HG03280 (cell line): ENCODE measurements at regions not wholly inside any gene's neighbourhood (a gene's known extent, or its start where the extent isn't known, plus 50 kb on each side); places are given as distances from the start of the nearest gene placed in this dataset.
A peak's percentile ranks its signal among the peaks of the same experiment; 100 is the strongest.
"Not testable (repeated sequence)": the region's sequence is repeated elsewhere in the genome, so short reads cannot be mapped to it uniquely, and the experiment has no call there.

Experiments used
- ATAC-seq: cut with Tn5 transposase; IDR thresholded peaks from one replicate; pipeline ENCODE4 v1.9.1; 2021; ENCODE audit warnings: mild to moderate bottlenecking, moderate library complexity; ENCODE audit not compliant: unreplicated experiment

DNA sequence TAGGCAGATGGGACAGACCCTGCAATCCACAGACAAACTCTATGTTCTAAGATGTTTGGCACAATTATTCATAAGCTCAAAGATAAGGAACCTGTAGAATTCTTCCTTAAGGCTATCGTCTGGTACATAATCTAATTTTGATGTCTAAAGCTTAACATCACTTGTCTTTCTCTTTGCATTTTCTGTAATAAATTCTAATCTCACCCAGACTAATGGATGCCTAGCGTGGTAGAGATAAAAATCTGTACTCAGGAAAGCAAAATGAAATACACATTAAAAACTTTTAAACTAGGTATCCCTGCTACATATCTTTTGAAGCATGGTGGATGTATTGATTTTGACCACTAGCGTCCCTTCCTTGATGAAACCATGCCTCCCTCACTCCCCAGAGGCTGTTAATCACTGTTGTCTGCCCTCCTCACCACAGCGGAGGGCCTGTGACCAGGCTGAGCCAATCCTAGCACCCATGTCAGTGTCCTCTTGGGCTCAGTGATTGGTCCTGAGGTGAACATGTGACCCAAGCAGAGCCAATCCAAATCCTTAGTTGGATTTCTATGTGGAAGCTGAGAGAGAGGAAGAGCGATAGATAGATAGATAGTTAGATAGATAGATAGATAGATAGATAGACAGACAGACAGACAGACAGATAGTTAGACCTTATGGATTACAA lies 82.2 kb upstream of the GRK3 start:
- no peak for ATAC-seq

- ATAC-seq, result no peak
These were observed 81.4 kb upstream of the GRK3 start for GRCh38 chr22:25482868-25483639.

DNA sequence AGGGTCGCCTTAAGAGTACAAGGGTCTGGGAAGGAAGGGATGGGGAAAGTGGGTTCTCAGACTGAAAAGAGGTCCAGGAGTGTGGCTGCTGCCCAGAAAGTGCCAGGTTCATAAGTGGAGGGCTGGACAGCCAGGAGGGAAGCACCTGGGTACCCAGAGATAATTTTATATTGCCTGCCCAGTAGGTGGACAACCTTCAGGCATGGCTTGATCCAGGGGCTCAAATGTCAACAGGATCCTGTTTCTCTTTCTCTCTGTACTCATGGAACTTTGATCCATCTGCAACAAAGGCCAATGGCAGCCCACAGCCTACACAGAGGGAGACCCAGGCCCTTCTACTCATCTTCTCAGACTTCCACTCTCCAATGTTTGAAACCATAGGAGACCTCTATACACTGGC lies 80.5 kb upstream of the GRK3 start:
- ATAC-seq, result no peak

DNA sequence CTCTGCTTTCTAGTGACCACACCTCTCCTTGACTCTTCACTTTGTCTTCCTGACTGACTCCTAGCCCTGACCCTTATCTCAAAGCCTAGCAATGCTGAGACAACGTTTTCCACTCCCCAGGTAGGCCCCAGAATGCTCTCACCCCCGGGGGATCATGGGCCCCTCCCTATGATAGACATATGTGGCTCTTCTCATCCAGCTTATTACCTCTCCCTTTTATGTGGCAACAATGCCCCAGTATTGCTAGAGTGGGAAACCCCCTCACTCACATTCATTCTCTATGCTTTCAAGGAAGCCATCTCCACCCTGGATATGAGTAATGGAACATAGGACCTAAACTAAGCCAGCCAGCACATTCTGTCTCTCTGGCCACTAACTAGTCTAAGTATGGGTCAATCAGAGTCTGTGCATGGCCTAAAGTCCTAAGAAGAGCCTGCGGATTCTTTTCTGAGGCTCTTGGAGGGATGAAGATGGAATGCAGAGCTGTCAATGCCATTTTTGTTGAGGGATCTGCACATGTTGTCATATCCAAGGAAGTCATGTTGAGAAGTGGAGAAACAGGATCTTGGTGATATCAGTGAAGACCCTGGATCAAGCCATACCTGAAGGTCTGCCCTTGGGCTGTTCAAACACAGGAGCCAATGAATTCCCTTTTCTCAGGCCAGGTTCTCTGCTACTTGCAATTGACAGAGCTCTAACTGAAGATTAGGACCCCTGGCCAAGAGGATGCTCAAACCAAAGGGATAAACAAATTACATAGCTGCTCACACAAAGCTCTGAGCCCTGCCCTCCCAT lies 79.8 kb upstream of the GRK3 start:
- no peak for ATAC-seq

- ATAC-seq, result no peak
These were observed 78.6 kb upstream of the GRK3 start for GRCh38 chr22:25485626-25486545.

DNA sequence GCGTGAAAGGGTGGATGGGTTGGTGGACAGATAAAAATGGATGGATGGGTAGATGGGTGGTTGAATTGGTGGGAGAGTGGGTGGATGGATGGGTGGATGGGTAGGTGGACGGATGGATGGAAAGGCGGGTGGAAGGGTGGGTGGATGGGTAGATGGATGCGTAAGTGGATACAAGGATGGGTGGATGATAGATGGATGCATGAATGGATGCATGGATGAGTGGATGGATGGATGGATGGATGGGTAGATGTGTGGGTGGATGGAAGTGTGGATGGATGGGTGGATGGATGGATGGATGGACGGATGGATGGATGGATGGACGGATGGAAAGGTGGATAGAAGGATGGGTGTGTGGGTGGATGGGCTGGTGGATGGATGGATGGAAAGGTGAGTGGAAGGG lies 77.0 kb upstream of the GRK3 start:
- ATAC-seq, result no peak

DNA sequence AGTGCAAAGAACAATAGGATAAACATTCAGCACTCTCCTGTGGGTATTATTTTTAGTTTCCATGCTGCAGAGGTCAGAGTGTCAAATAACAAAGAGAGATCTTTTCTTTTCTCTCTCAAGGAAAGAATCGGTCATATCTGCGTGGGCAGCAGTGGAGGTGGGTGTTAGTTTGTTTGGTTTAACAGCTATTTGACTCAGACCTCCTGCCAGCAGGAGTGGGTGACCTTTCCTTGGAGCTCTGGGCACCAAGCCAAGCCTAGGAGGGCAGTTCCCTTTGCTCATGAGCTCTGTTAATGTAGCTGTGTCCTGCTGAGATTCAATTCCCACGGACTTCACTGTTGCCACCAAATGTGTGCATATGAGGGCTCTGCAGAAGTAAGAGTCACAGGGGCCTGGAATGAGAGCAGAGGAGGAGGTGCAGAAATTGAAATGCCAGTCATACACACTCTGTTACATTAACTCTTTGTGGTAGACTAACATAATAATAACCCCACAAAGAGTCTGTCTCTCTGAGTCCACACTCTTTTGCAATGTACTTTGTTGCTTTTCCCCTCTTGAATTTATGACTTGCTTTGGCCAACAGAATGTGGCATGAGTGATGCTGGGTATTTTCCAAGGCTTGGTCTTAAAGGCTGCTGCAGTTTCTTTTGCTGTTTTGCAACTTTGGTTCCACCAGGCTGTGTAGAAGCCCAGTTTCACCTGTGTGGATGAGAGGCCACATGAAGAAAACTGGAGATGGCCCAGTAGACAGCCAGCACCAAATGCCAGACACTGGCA lies 76.0 kb upstream of the GRK3 start:
- ATAC-seq, result no peak

DNA sequence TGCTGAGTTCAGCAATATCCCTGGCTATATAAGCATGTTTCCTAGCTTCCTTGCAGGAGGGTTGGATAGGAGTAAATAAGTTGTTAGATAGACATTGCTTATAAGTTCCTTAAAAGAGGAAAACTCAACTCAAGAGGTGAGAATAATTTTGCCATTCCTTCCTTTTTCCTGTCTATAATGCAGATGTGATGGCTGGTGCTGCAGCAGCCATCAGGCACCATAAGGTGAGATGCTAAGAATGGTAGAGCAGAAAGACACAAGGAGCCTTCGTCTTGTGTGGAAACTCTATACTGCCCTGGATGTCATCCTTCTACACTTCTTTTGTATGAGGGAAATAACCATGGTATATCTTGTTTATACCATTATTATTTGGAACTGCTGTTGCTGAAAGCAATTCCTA lies 74.5 kb upstream of the GRK3 start:
- no peak for ATAC-seq

DNA sequence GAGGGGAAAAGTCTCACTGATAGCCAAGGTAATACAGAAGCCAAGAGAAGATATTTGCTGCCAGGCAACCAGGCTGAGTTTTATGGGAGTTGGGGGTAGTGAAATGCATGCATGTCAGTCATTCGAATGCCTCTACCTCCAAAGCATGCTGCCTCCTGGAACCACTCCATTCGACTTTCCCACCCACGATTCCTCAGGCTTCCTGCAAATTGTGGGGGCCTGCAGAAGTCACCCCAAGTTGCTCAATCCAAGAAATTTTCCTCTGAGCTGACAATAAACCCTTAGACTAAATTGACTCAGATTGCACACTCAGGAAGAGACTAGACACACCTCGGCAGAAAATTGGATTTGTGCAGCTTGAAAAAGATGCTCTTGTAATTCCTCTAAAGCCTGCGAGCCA lies 73.6 kb upstream of the GRK3 start:
- no peak for ATAC-seq

GRCh38 chr22:25492162-25492561 lies 72.3 kb upstream of the GRK3 start:
- no peak for ATAC-seq

DNA sequence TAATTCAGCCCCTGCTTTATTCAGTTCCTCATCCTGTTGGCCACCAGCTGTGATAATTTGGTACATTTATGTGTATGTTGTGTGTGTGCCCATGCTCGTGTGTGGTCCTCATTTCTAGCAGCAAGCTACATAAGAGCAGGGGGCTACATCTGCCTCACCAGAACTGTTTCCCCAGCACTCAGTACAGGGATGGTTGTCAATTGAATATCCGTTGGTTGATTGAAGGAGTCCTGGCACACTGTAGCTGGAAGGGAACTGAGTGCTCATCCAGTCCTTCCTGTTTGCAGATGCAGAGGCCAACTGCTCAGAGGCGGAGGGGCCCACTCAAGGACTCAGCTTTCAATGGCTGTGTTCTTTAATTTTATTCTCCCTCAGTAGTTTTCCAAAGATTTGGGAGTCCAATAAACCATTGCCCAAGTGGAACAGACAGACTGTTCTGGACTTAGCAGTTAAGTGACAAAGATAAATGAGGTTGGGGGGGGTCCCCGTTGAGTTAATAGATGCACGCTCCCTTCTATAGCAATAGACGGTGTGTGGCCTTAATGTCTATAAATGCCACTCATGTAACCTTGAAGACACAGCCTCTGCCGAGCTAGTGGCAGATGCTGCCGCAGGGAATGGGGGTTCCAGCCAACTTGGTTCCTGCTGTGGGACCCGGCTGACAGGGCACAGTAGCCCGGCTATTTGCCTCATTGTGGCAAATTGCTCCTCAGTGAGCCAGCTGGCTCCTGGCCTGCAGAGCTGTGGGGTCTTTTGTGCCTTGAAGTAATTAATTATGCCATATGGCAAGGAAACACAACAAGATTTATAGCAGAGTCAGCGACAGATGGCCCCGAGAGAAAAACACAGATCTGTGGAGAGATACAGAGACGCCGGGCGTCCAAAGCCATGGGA lies 71.4 kb upstream of the GRK3 start:
- no peak for ATAC-seq

DNA sequence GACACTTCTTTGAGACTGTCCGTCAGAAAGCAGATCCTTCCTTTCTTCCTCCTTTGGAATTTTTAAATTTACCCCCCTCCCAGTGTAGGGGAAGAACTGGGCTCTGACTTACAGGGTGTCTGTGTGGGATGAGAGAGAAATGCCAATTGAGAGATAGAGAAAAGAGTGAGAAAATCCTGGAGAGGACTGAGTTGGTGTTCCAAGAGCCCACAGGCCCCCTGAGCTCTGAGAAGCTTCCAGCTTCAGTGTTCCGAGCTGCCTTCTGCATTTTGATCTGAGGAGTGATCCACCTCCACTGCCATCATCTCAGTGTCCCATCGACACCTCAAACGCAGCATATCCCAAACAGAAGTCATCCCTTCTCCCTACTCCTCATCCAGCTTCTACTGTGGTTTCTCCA lies 70.7 kb upstream of the GRK3 start:
- ATAC-seq, result no peak

- peak; percentile 55 for ATAC-seq
These were observed 69.7 kb upstream of the GRK3 start for GRCh38 chr22:25494774-25495173.

- ATAC-seq, result peak; percentile 7
These were observed 69.2 kb upstream of the GRK3 start for GRCh38 chr22:25495285-25495684.

GRCh38 chr22:25496396-25497064 lies 67.9 kb upstream of the GRK3 start:
- ATAC-seq, result no peak

DNA sequence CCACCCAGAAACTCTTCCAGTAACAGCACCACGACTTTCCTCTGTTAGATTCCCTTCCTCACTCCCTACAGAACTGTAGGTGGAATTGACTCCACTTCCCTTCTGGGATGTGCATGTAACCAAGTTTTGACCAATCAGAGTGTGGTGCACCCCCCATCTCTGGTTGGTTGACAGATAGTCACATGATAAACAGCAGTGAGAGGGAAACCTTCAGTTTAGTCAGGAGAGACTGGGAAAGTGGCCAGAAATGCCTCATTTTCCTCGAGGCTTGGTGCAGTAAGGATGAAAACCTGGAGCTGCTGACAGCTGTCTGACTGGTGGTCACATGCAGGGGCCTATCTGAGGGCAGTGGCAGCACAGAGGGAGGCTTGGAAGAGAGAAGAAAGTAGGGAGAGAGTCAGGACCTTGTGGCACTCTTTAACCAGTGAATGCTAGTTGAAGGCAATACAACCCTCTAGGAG lies 67.3 kb upstream of the GRK3 start:
- ATAC-seq, result no peak

GRCh38 chr22:25497716-25498115 lies 66.8 kb upstream of the GRK3 start:
- ATAC-seq, result no peak

DNA sequence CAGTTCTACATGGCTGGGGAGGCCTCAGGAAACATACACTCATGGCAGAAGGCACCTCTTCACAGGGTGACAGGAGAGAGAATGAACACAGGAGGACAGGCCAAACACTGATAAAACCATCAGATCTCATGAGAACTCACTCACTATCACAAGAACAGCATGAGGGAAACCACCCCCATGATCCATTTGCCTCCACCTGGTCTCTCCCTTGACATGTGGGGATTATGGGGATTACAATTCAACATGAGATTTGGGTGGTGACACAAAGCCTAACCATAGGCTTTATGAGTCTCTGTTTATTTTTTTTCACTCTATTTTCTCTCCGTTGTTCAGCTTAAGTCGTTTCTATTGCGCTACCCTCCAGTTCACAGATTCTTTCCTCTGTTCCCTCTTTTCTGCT lies 63.8 kb upstream of the GRK3 start:
- not testable (repeated sequence) for ATAC-seq
